ENCODE measurements at regions not wholly inside any gene's neighbourhood (a gene's known extent, or its start where the extent isn't known, plus 50 kb on each side); places are given as distances from the start of the nearest gene placed in this dataset.

- Histone ChIP-seq H3K9ac (ENCODE audit: low read depth, low read length) (no peak overlapping the region), H3K14ac (replicated peaks; ENCODE audit: low read depth, low read length) (no peak overlapping the region), H4K8ac (ENCODE audit: low read depth in 2 of 2, low read length in 2 of 2) (no peak overlapping the region), H2BK20ac (ENCODE audit: low read depth, low read length) (no peak overlapping the region), H2AK9ac (replicated peaks; ENCODE audit: low read depth, low read length, poor library complexity) (no peak overlapping the region), H4K20me1 (ENCODE audit: insufficient read depth, low read length) (no peaks in the 10 kb centered on the region), H4K5ac (ENCODE audit: low read depth, low read length) (no peak overlapping the region), H3K4me1 (ENCODE audit: control insufficient read depth, insufficient read depth, low read length) (no peaks in the 10 kb centered on the region), H3K56ac (ENCODE audit: extremely low read depth, insufficient read depth, low read length) (no peak overlapping the region), H4K91ac (ENCODE audit: insufficient read depth, low read depth, low read length) (no peak overlapping the region), H3K27ac (ENCODE audit: insufficient read depth, low read length) (no peak overlapping the region), H3K4me3 (ENCODE audit: insufficient read depth, low read depth, low read length) (no peak overlapping the region), H2AK5ac (ENCODE audit: low read depth, low read length) (no peak overlapping the region), H3K9me1 (ENCODE audit: insufficient read depth, low read length) (no peaks in the 10 kb centered on the region), H3K4ac (ENCODE audit: low read depth, low read length) (no peak overlapping the region), H3K79me1 (ENCODE audit: low read depth in 1 of 2, low read length in 2 of 2) (no peaks in the 10 kb centered on the region), H3K23ac (ENCODE audit: low read depth, low read length) (no peak overlapping the region), H3K9me3 (ENCODE audit: control insufficient read depth, insufficient read depth, low read length) (peaks cover 16% of the 10 kb centered on the region; the same call in 1 of the 2 replicates), H2BK5ac (ENCODE audit: low read depth, low read length, poor library complexity, severe bottlenecking) (no peak overlapping the region), H2BK120ac (ENCODE audit: low read depth, low read length) (no peak overlapping the region), H2BK15ac (ENCODE audit: low read depth, low read length) (no peak overlapping the region), H3K18ac (ENCODE audit: low read depth, low read length) (no peak overlapping the region), H3K36me3 (ENCODE audit: control insufficient read depth, insufficient read depth, low read length) (no peaks in the 10 kb centered on the region), H2AFZ (replicated peaks; ENCODE audit: low read length, poor library complexity) (no peak overlapping the region), H3K4me2 (ENCODE audit: low read depth, low read length) (no peak overlapping the region), H3K27me3 (ENCODE audit: control insufficient read depth, insufficient read depth, low read length) (no peaks in the 10 kb centered on the region)
- ATAC-seq (ENCODE audit: low read depth) (no peak), DNase-seq (no peak)
- dilution Hi-C loops (cut with HindIII; ENCODE audit: low sequenced_read_pairs, unreplicated experiment) (no loop called here), intact Hi-C loops (cut with micrococcal nuclease) (no loop called here), in situ Hi-C loops (cut with MboI; ENCODE audit: low sequenced_read_pairs) (no loop called here)
- TF ChIP-seq POLR2A (IDR thresholded peaks at IDR 0.05; ENCODE audit: low read depth, low read length) (no peak), RAD21 (IDR thresholded peaks at IDR 0.05; ENCODE audit: low read length) (no peak), RCOR1 (IDR thresholded peaks at IDR 0.05; ENCODE audit: insufficient replicate concordance, low read length) (no peak), CHD1 (IDR thresholded peaks at IDR 0.05; ENCODE audit: low read depth, low read length) (no peak), CTCF (conservative IDR thresholded peaks at IDR 0.05; ENCODE audit: low read depth, low read length) (no peak), USF2 (IDR thresholded peaks at IDR 0.05; ENCODE audit: low read depth, low read length) (no peak), CEBPB (IDR thresholded peaks at IDR 0.05; ENCODE audit: low read depth, low read length) (no peak)
- whole genome bisulfite sequencing, 2 experiments (ENCODE audit: extremely low coverage in 2 of 2, insufficient read length in 1 of 2), result 51% methylated on average over 7 of the region's 15 CpGs; no CpG with 5 or more reads in 1 of the 2 experiments
- BruUV-seq (replicated peaks), result no TSS peak
- ChIA-PET POLR2A (ENCODE audit: unreplicated experiment) (no interaction called here), CTCF (no interaction called here)
Observed at GRCh38 chr7:50212666-50213621, 91.6 kb upstream of the IKZF1 start.
